OCI-LY1 (cell line): ENCODE measurements at regions not wholly inside any gene's neighbourhood (a gene's known extent, or its start where the extent isn't known, plus 50 kb on each side); places are given as distances from the start of the nearest gene placed in this dataset.

Source experiments
- H2AFZ ChIP-seq: fragments of 200-600 bp; sonication (generic), shearing (Covaris generic); 2 replicates; pipeline ENCODE4 v1.6.0; 2014; ENCODE audit warnings: antibody characterized with exemption, mild to moderate bottlenecking, low read length
- H3F3A ChIP-seq: fragments of 200-600 bp; sonication (generic), shearing (Covaris generic); 2 replicates; pipeline ENCODE4 v1.6.0; 2014; ENCODE audit warnings: mild to moderate bottlenecking, antibody characterized with exemption, low read length, moderate library complexity; ENCODE audit not compliant: insufficient read depth
- H3K27ac ChIP-seq: fragments of 200-600 bp; sonication (generic); 2 replicates; pipeline ENCODE4 v1.5.1; 2014; ENCODE audit warnings: low read length, mixed run types, mild to moderate bottlenecking, low read depth; ENCODE audit not compliant: poor library complexity, severe bottlenecking
- H3K27me3 ChIP-seq: fragments of 200-600 bp; sonication (generic); 2 replicates; pipeline ENCODE4 v1.6.0; 2014; ENCODE audit warnings: antibody characterized with exemption, mild to moderate bottlenecking, low read length, moderate library complexity; ENCODE audit not compliant: insufficient read depth
- H3K36me3 ChIP-seq: fragments of 200-600 bp; sonication (generic); 2 replicates; pipeline ENCODE4 v1.6.1; 2014; ENCODE audit warnings: mild to moderate bottlenecking, antibody characterized with exemption, low read length, moderate library complexity, mixed read lengths; ENCODE audit not compliant: insufficient read depth
- H3K4me1 ChIP-seq: fragments of 200-600 bp; sonication (generic); 2 replicates; pipeline ENCODE4 v1.5.1; 2014; ENCODE audit warnings: mild to moderate bottlenecking, low read length, moderate library complexity; ENCODE audit not compliant: insufficient read depth, severe bottlenecking
- H3K4me2 ChIP-seq: fragments of 200-600 bp; sonication (generic), shearing (Covaris generic); 2 replicates; pipeline ENCODE4 v1.6.1; 2014; ENCODE audit warnings: low read length
- H3K4me3 ChIP-seq: fragments of 200-600 bp; sonication (generic); 2 replicates; pipeline ENCODE4 v1.5.1; 2014; ENCODE audit warnings: low read length, low read depth, mild to moderate bottlenecking, mixed read lengths; ENCODE audit not compliant: poor library complexity, severe bottlenecking
- H3K79me2 ChIP-seq: fragments of 200-600 bp; shearing (Covaris generic); 2 replicates; pipeline ENCODE4 v1.6.1; 2016; ENCODE audit warnings: mixed run types, low read length, mixed read lengths; ENCODE audit not compliant: insufficient read depth
- H3K9ac ChIP-seq: fragments of 200-600 bp; sonication (generic), shearing (Covaris generic); 2 replicates; pipeline ENCODE4 v1.6.1; 2014; ENCODE audit warnings: mild to moderate bottlenecking, low read length, mixed read lengths
- H3K9me2 ChIP-seq: fragments of 200-600 bp; sonication (generic), shearing (Covaris generic); 2 replicates; pipeline ENCODE4 v1.6.1; 2014; ENCODE audit warnings: low read depth, mild to moderate bottlenecking, low read length, mixed read lengths
- H3K9me3 ChIP-seq: fragments of 200-600 bp; shearing (Covaris generic); 2 replicates; pipeline ENCODE4 v1.6.1; 2014; ENCODE audit warnings: low read length, mixed read lengths
- H4K20me1 ChIP-seq: fragments of 200-600 bp; sonication (generic), shearing (Covaris generic); 2 replicates; pipeline ENCODE4 v1.6.0; 2016; ENCODE audit warnings: mild to moderate bottlenecking, low read length; ENCODE audit not compliant: insufficient read depth
- EZH2 ChIP-seq: fragments of 200-600 bp; sonication (generic), shearing (Covaris generic); IDR thresholded peaks from 2 replicates; pipeline ENCODE4 v1.8.0; 2017; ENCODE audit warnings: borderline replicate concordance, mixed run types, mild to moderate bottlenecking, antibody characterized with exemption, low read length, moderate library complexity, mixed read lengths
- TF ChIP-seq, protein P1 (sequence below): fragments of 200-600 bp; sonication (generic), shearing (Covaris generic); IDR thresholded peaks from 2 replicates; pipeline ENCODE4 v1.5.1; 2017; ENCODE audit warnings: mild to moderate bottlenecking, antibody characterized with exemption, low read length, moderate library complexity, mixed read lengths

DNA sequence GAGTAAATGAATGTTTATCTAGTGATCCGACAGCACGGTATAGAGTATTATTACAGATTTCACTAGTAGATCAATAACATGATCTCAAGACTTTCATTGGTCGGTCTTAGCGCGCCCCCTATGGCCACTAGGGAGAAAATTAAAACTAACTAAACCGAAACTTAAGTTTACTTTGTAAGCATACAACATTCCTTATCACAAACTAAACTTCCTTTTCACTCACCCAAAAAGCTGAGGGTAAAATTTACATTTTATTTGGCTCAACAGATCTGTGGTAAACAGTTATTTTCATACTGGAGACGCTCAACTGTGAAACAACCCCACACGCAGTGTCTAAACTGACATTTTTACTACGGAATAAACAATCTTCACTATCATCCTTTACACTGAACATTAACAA is 215.6 kb upstream of the MAP2 start:
- Histone ChIP-seq H3K9ac (no peak overlapping the region), H3K4me3 (no peak overlapping the region)

DNA sequence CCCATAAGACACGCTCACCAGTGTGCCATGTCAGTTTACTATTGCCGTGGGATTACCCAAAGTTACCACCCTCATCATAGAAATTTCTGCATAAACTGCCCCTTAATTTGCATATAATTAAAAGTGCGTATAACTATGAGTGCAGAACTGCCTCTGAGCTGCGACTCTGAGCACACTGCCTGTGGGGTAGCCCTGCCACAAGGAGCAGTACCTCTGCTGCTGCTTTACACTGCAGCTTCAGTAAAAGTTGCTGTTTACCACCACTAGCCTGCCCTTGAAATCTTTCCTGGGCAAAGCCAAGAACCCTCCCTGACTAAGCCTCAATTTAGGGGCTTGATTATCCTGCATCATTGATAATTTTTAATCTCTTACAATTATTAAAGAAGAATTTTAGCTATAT is 213.9 kb upstream of the MAP2 start:
- Histone ChIP-seq H2AFZ (no peak overlapping the region), H3K4me2 (no peak overlapping the region), H3K4me1 (no peaks in the 10 kb centered on the region), H3K79me2 (no peaks in the 10 kb centered on the region), H3K4me3 (no peak overlapping the region), H4K20me1 (no peaks in the 10 kb centered on the region), H3F3A (no peaks in the 10 kb centered on the region), H3K27me3 (no peaks in the 10 kb centered on the region), H3K9me2 (no peaks in the 10 kb centered on the region), H3K9ac (no peak overlapping the region), H3K36me3 (no peaks in the 10 kb centered on the region), H3K27ac (no peak overlapping the region), H3K9me3 (no peaks in the 10 kb centered on the region)
- no peak for TF ChIP-seq EZH2
- TF ChIP-seq, protein P1, sequence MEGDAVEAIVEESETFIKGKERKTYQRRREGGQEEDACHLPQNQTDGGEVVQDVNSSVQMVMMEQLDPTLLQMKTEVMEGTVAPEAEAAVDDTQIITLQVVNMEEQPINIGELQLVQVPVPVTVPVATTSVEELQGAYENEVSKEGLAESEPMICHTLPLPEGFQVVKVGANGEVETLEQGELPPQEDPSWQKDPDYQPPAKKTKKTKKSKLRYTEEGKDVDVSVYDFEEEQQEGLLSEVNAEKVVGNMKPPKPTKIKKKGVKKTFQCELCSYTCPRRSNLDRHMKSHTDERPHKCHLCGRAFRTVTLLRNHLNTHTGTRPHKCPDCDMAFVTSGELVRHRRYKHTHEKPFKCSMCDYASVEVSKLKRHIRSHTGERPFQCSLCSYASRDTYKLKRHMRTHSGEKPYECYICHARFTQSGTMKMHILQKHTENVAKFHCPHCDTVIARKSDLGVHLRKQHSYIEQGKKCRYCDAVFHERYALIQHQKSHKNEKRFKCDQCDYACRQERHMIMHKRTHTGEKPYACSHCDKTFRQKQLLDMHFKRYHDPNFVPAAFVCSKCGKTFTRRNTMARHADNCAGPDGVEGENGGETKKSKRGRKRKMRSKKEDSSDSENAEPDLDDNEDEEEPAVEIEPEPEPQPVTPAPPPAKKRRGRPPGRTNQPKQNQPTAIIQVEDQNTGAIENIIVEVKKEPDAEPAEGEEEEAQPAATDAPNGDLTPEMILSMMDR: no peak

More for the DNA sequence above, 215.6 kb upstream of the MAP2 start:
- Histone ChIP-seq H3K4me1 (no peaks in the 10 kb centered on the region), H3K9me3 (no peaks in the 10 kb centered on the region), H3K9me2 (no peaks in the 10 kb centered on the region), H3F3A (no peaks in the 10 kb centered on the region), H3K36me3 (no peaks in the 10 kb centered on the region), H4K20me1 (no peaks in the 10 kb centered on the region), H3K4me2 (no peak overlapping the region; the same call in 1 of the 2 replicates), H3K27ac (no peak overlapping the region), H3K27me3 (no peaks in the 10 kb centered on the region), H3K79me2 (no peaks in the 10 kb centered on the region), H2AFZ (no peak overlapping the region)
- TF ChIP-seq, protein P1: peak; percentile 69
- no peak for TF ChIP-seq EZH2

DNA sequence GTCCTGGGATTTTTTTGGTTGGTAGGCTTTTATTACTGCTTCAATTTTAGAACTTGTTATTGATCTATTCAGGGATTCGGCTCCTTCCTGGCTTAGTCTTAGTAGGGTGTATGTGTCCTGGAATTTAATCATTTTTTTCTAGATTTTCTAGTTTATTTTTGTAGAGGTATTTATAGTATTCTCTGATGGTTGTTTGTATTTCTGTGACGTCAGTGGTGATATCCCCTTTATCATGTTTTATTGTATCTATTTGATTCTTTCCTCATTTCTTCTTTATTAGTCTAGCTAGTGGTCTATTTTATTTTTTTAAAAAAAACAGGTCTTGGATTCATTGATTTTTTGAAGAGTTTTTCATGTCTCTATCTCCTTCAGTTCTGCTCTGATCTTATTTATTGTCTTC is 193.3 kb upstream of the MAP2 start:
- Histone ChIP-seq H3F3A (no peaks in the 10 kb centered on the region), H3K4me3 (no peak overlapping the region), H3K79me2 (no peaks in the 10 kb centered on the region), H3K27me3 (no peaks in the 10 kb centered on the region), H3K27ac (no peak overlapping the region), H3K4me1 (no peaks in the 10 kb centered on the region), H3K4me2 (no peak overlapping the region), H3K9me2 (no peaks in the 10 kb centered on the region), H2AFZ (no peak overlapping the region), H4K20me1 (no peaks in the 10 kb centered on the region), H3K9me3 (no peaks in the 10 kb centered on the region), H3K36me3 (no peaks in the 10 kb centered on the region), H3K9ac (no peak overlapping the region)
- TF ChIP-seq, protein P1: no peak
- no peak for TF ChIP-seq EZH2
